Cardiac muscle cell (in vitro differentiated cells and primary cell): ENCODE measurements at regions not wholly inside any gene's neighbourhood (a gene's known extent, or its start where the extent isn't known, plus 50 kb on each side); places are given as distances from the start of the nearest gene placed in this dataset.

ENCODE experiments used
- DNase-seq, 2 donors: peaks; one replicate each; pipeline versions ENCODE4 v3.0.0 to v3.0.0-alpha.2; 2010 to 2017; ENCODE audit warnings: low read depth in 1 of 2, low spot score in 1 of 2
- H3K27ac ChIP-seq: fragments of 200-600 bp; sonication (generic); 2 replicates; pipeline ENCODE4 v1.5.1; 2016
- H3K27me3 ChIP-seq: fragments of 200-600 bp; sonication (generic); 2 replicates; pipeline ENCODE4 v1.6.0; 2016; ENCODE audit warnings: control low read depth
- H3K36me3 ChIP-seq: fragments of 200-600 bp; sonication (generic); 2 replicates; pipeline ENCODE4 v1.5.1; 2016; ENCODE audit warnings: control low read depth
- H3K4me1 ChIP-seq: fragments of 200-600 bp; sonication (generic); 2 replicates; pipeline ENCODE4 v1.8.1; 2017; ENCODE audit warnings: low read depth, mild to moderate bottlenecking, mixed run types
- H3K4me3 ChIP-seq: fragments of 200-600 bp; sonication (generic); 2 replicates; pipeline ENCODE4 v1.5.1; 2016; ENCODE audit warnings: mild to moderate bottlenecking
- H3K9me3 ChIP-seq: fragments of 200-600 bp; sonication (generic); 2 replicates; pipeline ENCODE4 v1.5.1; 2017; ENCODE audit warnings: low read depth, mild to moderate bottlenecking, control low read depth
- CTCF ChIP-seq: IDR thresholded peaks from 2 replicates; pipeline ENCODE4 v1.5.1; 2012; ENCODE audit warnings: low read depth, mild to moderate bottlenecking, low read length

GRCh38 chr3:194974468-194975135 is 288.9 kb downstream of the FAM43A start:
- no peaks in the 10 kb centered on the region for H3K27me3 ChIP-seq
- H3K4me3 ChIP-seq, result no peak overlapping the region
- H3K9me3 ChIP-seq, result no peaks in the 10 kb centered on the region
- H3K27ac ChIP-seq, result no peak overlapping the region
- no peak for TF ChIP-seq CTCF
- no peak for DNase-seq
- H3K36me3 ChIP-seq, result no peaks in the 10 kb centered on the region
- peaks cover 15% of the 10 kb centered on the region for H3K4me1 ChIP-seq

- Histone ChIP-seq H3K27me3 (no peaks in the 10 kb centered on the region), H3K4me3 (no peak overlapping the region), H3K36me3 (no peaks in the 10 kb centered on the region), H3K9me3 (no peaks in the 10 kb centered on the region), H3K27ac (no peak overlapping the region), H3K4me1 (peaks cover 15% of the 10 kb centered on the region)
- DNase-seq, result no peak
- no peak for TF ChIP-seq CTCF
These were observed 290.4 kb downstream of the FAM43A start for GRCh38 chr3:194976049-194976451.

GRCh38 chr3:194976874-194977273 is 291.2 kb downstream of the FAM43A start:
- no peak overlapping the region for H3K4me3 ChIP-seq
- H3K9me3 ChIP-seq, result no peaks in the 10 kb centered on the region
- H3K27me3 ChIP-seq, result no peaks in the 10 kb centered on the region
- H3K36me3 ChIP-seq, result no peaks in the 10 kb centered on the region
- TF ChIP-seq CTCF, result no peak
- no peak overlapping the region for H3K27ac ChIP-seq
- no peak for DNase-seq
- H3K4me1 ChIP-seq, result peaks cover 15% of the 10 kb centered on the region

GRCh38 chr3:194977356-194977755 is 291.7 kb downstream of the FAM43A start:
- no peaks in the 10 kb centered on the region for H3K27me3 ChIP-seq
- no peak for TF ChIP-seq CTCF
- DNase-seq, result no peak
- H3K9me3 ChIP-seq, result no peaks in the 10 kb centered on the region
- no peak overlapping the region for H3K27ac ChIP-seq
- no peaks in the 10 kb centered on the region for H3K36me3 ChIP-seq
- peaks cover 13% of the 10 kb centered on the region for H3K4me1 ChIP-seq
- no peak overlapping the region for H3K4me3 ChIP-seq

GRCh38 chr3:194979173-194979572 is 291.8 kb downstream of the XXYLT1 start:
- TF ChIP-seq CTCF, result no peak
- no peaks in the 10 kb centered on the region for H3K4me1 ChIP-seq
- H3K27ac ChIP-seq, result no peak overlapping the region
- no peaks in the 10 kb centered on the region for H3K9me3 ChIP-seq
- no peak for DNase-seq
- no peaks in the 10 kb centered on the region for H3K36me3 ChIP-seq
- H3K4me3 ChIP-seq, result no peak overlapping the region
- H3K27me3 ChIP-seq, result no peaks in the 10 kb centered on the region
